Neural crest cell (in vitro differentiated cells): ENCODE measurements at regions not wholly inside any gene's neighbourhood (a gene's known extent, or its start where the extent isn't known, plus 50 kb on each side); places are given as distances from the start of the nearest gene placed in this dataset.

Experiments
- DNase-seq: peaks from one replicate; pipeline ENCODE4 v3.0.0; 2021; ENCODE audit warnings: low read depth, mixed read lengths, low spot score
- H3K27ac Mint-ChIP-seq: one replicate; pipeline ENCODE4 v1.8.0; 2021; ENCODE audit warnings: mild to moderate bottlenecking, mixed read lengths; ENCODE audit not compliant: unreplicated experiment
- H3K27me3 Mint-ChIP-seq: 2 replicates; pipeline ENCODE4 v1.8.0; 2021; ENCODE audit warnings: low read depth, mild to moderate bottlenecking, mixed read lengths
- H3K36me3 Mint-ChIP-seq: 2 replicates; pipeline ENCODE4 v1.8.0; 2021; ENCODE audit warnings: low read depth, mild to moderate bottlenecking, mixed read lengths
- H3K4me1 Mint-ChIP-seq: 2 replicates; pipeline ENCODE4 v1.8.0; 2021; ENCODE audit warnings: mixed read lengths
- H3K4me3 Mint-ChIP-seq: one replicate; pipeline ENCODE4 v1.8.0; 2021; ENCODE audit warnings: mild to moderate bottlenecking, mixed read lengths
- H3K9me3 Mint-ChIP-seq: 2 replicates; pipeline ENCODE4 v1.8.0; 2021; ENCODE audit warnings: mixed read lengths
- TF ChIP-seq, protein P1 (sequence below): fragments of 200-600 bp; sonication (generic); conservative IDR thresholded peaks from 2 replicates; pipeline ENCODE4 v1.5.0; 2021; ENCODE audit warnings: antibody characterized with exemption, mild to moderate bottlenecking

DNA sequence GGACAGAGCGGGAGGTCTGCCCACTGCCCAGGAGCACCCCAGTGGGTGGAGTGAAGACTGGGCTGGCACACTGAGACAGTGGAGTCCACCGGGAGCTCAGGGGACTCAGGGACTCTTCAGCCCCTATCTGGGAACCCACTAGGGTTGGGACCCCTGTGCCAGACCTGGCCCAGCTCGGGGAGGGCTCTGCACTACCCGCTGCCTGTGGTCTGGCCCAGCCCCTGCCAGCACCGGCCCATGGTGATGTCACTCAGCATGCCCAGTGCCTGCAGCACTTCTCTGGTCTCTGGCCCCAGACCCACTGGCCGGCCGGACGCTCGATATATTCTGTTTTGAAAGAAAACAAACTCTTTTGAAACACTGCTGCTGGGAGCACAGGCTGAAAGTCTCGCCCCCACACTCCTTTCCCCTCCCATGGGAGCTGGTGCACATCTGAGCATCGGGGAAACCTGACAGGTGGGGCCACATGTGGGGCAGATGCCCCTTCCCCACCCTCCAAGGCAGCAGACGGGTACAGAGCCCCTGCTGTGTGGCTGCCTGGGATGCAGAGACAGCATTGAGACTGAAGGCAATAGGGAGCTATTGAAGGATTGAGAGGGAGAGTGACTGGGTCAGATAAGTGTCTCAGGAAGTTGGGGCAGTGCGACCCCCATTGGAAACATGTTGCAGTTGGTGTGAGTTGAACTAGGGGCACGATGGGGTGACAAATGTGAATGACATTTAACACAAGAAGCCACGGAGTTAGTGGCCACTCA lies 62.9 kb downstream of the MYEOV start:
- TF ChIP-seq, protein P1, sequence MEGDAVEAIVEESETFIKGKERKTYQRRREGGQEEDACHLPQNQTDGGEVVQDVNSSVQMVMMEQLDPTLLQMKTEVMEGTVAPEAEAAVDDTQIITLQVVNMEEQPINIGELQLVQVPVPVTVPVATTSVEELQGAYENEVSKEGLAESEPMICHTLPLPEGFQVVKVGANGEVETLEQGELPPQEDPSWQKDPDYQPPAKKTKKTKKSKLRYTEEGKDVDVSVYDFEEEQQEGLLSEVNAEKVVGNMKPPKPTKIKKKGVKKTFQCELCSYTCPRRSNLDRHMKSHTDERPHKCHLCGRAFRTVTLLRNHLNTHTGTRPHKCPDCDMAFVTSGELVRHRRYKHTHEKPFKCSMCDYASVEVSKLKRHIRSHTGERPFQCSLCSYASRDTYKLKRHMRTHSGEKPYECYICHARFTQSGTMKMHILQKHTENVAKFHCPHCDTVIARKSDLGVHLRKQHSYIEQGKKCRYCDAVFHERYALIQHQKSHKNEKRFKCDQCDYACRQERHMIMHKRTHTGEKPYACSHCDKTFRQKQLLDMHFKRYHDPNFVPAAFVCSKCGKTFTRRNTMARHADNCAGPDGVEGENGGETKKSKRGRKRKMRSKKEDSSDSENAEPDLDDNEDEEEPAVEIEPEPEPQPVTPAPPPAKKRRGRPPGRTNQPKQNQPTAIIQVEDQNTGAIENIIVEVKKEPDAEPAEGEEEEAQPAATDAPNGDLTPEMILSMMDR = no peak
- Mint-ChIP-seq H3K27me3 (no peaks in the 10 kb centered on the region), H3K4me1 (no peaks in the 10 kb centered on the region), H3K9me3 (peaks cover 3% of the 10 kb centered on the region), H3K4me3 (no peak overlapping the region), H3K27ac (no peak overlapping the region), H3K36me3 (peaks cover 2% of the 10 kb centered on the region)
- DNase-seq = no peak

DNA sequence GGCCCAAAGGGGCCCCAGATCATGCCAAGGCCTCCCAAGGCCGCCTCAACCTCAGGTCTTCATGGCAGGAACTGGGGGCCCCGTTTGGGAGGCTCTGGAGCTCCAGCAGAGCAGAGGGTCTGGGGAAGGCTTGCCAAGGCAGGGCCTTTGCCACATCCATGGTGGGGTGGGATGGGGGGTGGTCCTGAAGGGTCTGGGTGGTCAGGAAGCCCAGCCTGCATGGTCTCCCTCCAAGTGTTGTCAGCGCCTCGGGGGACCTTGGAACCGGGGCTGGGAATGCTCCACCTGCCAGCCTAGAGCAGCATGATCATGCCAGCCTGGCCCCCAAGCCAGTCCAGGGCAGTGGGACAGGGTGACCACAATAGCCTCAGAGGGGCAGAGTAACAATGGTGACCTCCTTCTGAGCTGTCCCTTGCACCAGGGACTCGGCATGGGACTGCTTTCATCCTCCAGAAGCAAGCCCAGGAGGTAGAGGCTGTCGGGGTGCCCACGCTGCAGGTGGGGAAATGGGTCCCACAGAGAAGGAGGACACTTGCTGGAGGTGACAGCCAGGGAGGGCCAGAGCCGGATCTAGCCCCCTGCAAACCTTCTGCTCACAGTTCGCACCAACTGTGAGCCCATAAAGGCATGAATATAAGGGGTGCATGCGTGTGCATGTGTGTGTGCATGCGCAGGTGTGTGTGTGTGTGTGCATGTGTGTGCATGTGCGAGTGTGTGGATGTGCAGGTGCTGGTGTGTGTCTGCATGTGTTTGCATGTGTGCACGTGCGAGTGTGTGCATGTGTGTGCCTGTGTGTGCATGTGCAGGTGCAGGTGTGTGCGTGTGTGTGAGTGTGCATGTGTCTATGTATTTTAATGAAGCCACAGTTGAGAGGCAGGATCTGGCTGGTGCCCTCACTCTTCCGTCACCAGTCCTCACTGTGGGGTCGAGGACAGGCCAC lies 63.8 kb downstream of the MYEOV start:
- TF ChIP-seq, protein P1 = no peak
- H3K4me1 Mint-ChIP-seq = no peaks in the 10 kb centered on the region
- H3K9me3 Mint-ChIP-seq = peaks cover 3% of the 10 kb centered on the region
- no peak for DNase-seq
- peak overlapping the region; percentile 43 for H3K27ac Mint-ChIP-seq
- peaks cover 2% of the 10 kb centered on the region for H3K36me3 Mint-ChIP-seq
- H3K4me3 Mint-ChIP-seq = no peak overlapping the region
- H3K27me3 Mint-ChIP-seq = no peaks in the 10 kb centered on the region

DNA sequence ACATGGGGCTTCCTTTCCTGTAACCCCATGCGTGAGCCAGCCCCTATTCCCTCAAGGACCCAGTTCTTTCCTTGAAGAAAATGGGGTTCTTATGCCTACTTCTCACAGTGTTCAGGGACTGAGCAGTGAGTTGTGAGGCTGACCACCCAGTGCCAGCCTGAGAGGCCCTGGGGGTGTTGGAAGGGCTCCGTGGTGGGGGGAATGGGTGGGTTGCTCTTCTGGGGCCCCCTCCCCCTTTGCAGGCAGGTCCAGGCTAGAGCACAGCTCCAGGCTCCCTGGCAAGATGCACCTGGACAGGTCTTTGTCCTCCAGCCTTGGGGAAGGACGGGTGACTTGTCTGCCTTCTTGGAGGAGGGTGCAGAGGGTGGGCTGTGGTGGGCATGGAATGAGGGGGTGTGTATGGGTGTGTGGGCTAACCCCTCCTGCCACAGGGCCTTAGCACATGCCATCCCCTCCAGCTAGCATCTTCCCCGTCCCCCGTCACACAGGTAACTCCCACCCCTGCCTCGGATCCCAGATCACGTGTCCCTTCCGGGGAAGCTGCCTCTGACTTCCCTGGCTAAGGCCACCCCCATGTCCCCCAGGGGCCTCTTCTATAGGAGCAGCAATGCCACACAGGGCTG lies 64.6 kb downstream of the MYEOV start:
- no peak overlapping the region for H3K4me3 Mint-ChIP-seq
- DNase-seq = no peak
- peaks cover 3% of the 10 kb centered on the region for H3K9me3 Mint-ChIP-seq
- H3K27ac Mint-ChIP-seq = peak overlapping the region; percentile 43
- H3K4me1 Mint-ChIP-seq = no peaks in the 10 kb centered on the region
- H3K36me3 Mint-ChIP-seq = peaks cover 2% of the 10 kb centered on the region
- TF ChIP-seq, protein P1 = no peak
- H3K27me3 Mint-ChIP-seq = no peaks in the 10 kb centered on the region

DNA sequence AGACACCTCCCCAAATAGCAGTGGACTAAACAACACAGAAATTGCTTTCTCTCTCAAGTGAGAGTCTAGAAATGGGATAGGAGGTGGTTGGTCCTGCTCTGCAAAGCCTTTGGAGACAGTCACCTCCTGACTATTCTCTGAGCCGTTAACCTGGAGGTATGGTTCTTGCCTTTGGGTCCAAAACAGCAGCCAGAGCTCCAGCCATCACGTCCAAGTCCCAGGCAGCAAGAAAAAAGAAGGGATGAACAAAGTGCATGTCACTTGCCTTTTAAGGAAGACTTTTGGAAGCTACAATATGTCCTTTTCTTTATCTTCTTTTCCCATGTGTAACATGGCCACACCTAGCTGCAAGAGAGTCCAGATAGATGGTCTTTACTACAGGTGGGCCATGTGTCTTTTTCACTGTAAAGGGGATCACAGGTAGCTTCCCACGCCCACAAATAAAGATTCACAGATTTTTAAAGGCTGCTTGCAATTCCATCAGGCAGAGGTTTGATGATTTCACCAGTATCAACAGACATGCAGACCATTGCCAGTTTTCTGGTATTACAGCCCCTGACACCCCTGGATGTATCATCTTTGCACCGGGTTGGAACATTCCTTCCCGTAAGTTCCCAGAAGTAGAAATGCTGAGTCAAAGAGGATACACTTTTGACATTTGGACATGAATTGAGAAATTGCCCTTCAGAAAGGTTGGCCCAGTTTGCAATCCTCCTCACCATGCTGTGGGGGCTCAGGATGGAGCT lies 66.0 kb downstream of the MYEOV start:
- Mint-ChIP-seq H3K36me3 (peaks cover 2% of the 10 kb centered on the region), H3K27me3 (no peaks in the 10 kb centered on the region), H3K4me3 (no peak overlapping the region), H3K9me3 (peaks cover 3% of the 10 kb centered on the region), H3K27ac (no peak overlapping the region), H3K4me1 (no peaks in the 10 kb centered on the region)
- TF ChIP-seq, protein P1 = no peak
- DNase-seq = no peak

DNA sequence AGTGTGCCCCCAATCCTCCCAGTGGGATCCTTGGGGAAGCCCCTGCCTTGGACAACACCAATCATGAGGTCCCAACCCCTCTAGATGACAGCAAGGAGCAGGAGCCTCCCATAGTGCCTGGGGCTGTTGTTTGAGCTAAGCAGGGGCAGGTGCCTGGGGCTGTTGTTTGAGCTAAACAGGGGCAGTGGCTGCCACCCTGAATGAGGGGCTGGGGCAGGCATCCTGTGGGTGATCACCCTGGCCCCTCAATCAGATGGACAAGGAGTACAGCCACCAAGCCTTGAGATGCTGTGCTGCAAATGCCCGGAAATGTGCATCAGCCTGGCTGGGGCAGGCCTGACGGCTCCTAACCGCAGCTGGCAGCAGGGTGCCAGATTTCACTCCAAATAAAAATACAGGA lies 66.7 kb downstream of the MYEOV start:
- H3K9me3 Mint-ChIP-seq = peaks cover 3% of the 10 kb centered on the region
- H3K27ac Mint-ChIP-seq = no peak overlapping the region
- DNase-seq = no peak
- no peaks in the 10 kb centered on the region for H3K4me1 Mint-ChIP-seq
- H3K36me3 Mint-ChIP-seq = peaks cover 2% of the 10 kb centered on the region
- TF ChIP-seq, protein P1 = no peak
- H3K4me3 Mint-ChIP-seq = no peak overlapping the region
- H3K27me3 Mint-ChIP-seq = no peaks in the 10 kb centered on the region
